DMS153 (cell line): ENCODE measurements at regions not wholly inside any gene's neighbourhood (a gene's known extent, or its start where the extent isn't known, plus 50 kb on each side); places are given as distances from the start of the nearest gene placed in this dataset.
A peak's percentile ranks its signal among the peaks of the same experiment; 100 is the strongest.

Source experiments
- DNase-seq: peaks from one replicate; lab custom pipeline; 2025; lab: John Stamatoyannopoulos, UW

GRCh38 chr18:24627644-24628315, 167.3 kb downstream of the HRH4 start:
- DNase-seq: no peak

GRCh38 chr18:24628326-24628725, 167.9 kb downstream of the HRH4 start:
- no peak for DNase-seq

- DNase-seq: no peak
Observed at GRCh38 chr18:24629921-24630320, 169.5 kb downstream of the HRH4 start.

- peak; percentile 17 for DNase-seq
Observed at GRCh38 chr18:24630346-24630880, 170.0 kb downstream of the HRH4 start.

- peak; percentile 61 for DNase-seq
Observed at GRCh38 chr18:24631243-24632025, 171.0 kb downstream of the HRH4 start.

- DNase-seq: peak; percentile 56
Observed at GRCh38 chr18:24632158-24632988, 171.9 kb downstream of the HRH4 start.

- DNase-seq: no peak
Observed at GRCh38 chr18:24633121-24633520, 172.7 kb downstream of the HRH4 start.

GRCh38 chr18:24649571-24649970, 189.1 kb downstream of the HRH4 start:
- DNase-seq: no peak

GRCh38 chr18:24651434-24651833, 191.0 kb downstream of the HRH4 start:
- no peak for DNase-seq

GRCh38 chr18:24656050-24656449, 195.6 kb downstream of the HRH4 start:
- no peak for DNase-seq

GRCh38 chr18:24656551-24657443, 196.4 kb downstream of the HRH4 start:
- DNase-seq: peak; percentile 37

GRCh38 chr18:24657444-24657842, 197.0 kb downstream of the HRH4 start:
- no peak for DNase-seq

- no peak for DNase-seq
Observed at GRCh38 chr18:24658302-24658701, 197.9 kb downstream of the HRH4 start.

GRCh38 chr18:24659827-24660720, 199.6 kb downstream of the HRH4 start:
- DNase-seq: peak; percentile 51

GRCh38 chr18:24660956-24661355, 200.5 kb downstream of the HRH4 start:
- DNase-seq: no peak

GRCh38 chr18:24662412-24662821, 202.0 kb downstream of the HRH4 start:
- no peak for DNase-seq

GRCh38 chr18:24663026-24663425, 202.6 kb downstream of the HRH4 start:
- no peak for DNase-seq

- no peak for DNase-seq
Observed at GRCh38 chr18:24669015-24669414, 208.6 kb downstream of the HRH4 start.

- no peak for DNase-seq
Observed at GRCh38 chr18:24669502-24669901, 209.1 kb downstream of the HRH4 start.
